ENCODE measurements at regions not wholly inside any gene's neighbourhood (a gene's known extent, or its start where the extent isn't known, plus 50 kb on each side); places are given as distances from the start of the nearest gene placed in this dataset.

DNA sequence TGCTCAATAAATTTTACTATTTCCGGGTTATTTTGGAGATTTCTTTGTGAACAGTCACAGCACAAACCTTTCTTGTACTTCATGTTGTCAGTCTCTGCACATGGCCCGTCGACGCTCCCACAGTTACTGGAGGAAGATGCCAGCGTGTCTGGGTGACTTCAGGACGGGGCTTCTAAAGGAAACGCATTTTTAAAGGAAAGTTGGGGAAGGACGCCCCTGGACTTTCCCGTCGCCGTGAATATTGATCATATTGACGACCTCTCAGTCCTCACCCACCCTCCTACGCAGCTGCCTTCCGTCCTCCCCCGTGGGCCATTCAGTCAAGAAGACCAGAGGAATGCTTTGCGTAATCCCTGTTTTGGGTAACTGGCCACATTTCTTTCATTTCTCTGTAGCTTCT, 71.1 kb upstream of the SNTG2 start:
- ChIA-PET POLR2A (no interaction called here), CTCF (no interaction called here)
- H3K4me3 ChIP-seq (ENCODE audit: low read depth, low read length) = no peak overlapping the region
- no peak for TF ChIP-seq CTCF (IDR thresholded peaks at IDR 0.05; ENCODE audit: insufficient read depth, low read length, missing control alignments)
- no peak for DNase-seq (ENCODE audit: low read depth, low spot score)

GRCh38 chr2:878245-878930, 72.3 kb upstream of the SNTG2 start:
- CTCF ChIA-PET = no interaction called here
- POLR2A ChIA-PET = no interaction called here
- no peak for TF ChIP-seq CTCF (IDR thresholded peaks at IDR 0.05; ENCODE audit: insufficient read depth, low read length, missing control alignments)
- no peak overlapping the region for H3K4me3 ChIP-seq (ENCODE audit: low read depth, low read length)
- no peak for DNase-seq (ENCODE audit: low read depth, low spot score)

- H3K4me3 ChIP-seq (ENCODE audit: low read depth, low read length) = no peak overlapping the region
- ChIA-PET CTCF (no interaction called here), POLR2A (no interaction called here)
- no peak for TF ChIP-seq CTCF (IDR thresholded peaks at IDR 0.05; ENCODE audit: insufficient read depth, low read length, missing control alignments)
- no peak for DNase-seq (ENCODE audit: low read depth, low spot score)
Observed at GRCh38 chr2:877747-878146, 72.9 kb upstream of the SNTG2 start.

- no peak for TF ChIP-seq CTCF (IDR thresholded peaks at IDR 0.05; ENCODE audit: insufficient read depth, low read length, missing control alignments)
- no peak for DNase-seq (ENCODE audit: low read depth, low spot score)
- no peak overlapping the region for H3K4me3 ChIP-seq (ENCODE audit: low read depth, low read length)
- ChIA-PET POLR2A (no interaction called here), CTCF (no interaction called here)
Observed at GRCh38 chr2:875687-876615, 74.7 kb upstream of the SNTG2 start.

GRCh38 chr2:873651-874580, 76.7 kb upstream of the SNTG2 start:
- ChIA-PET CTCF (no interaction called here), POLR2A (no interaction called here)
- no peak for TF ChIP-seq CTCF (IDR thresholded peaks at IDR 0.05; ENCODE audit: insufficient read depth, low read length, missing control alignments)
- no peak overlapping the region for H3K4me3 ChIP-seq (ENCODE audit: low read depth, low read length)
- DNase-seq (ENCODE audit: low read depth, low spot score) = no peak
